K562 (cell line): ENCODE measurements at regions not wholly inside any gene's neighbourhood (a gene's known extent, or its start where the extent isn't known, plus 50 kb on each side); places are given as distances from the start of the nearest gene placed in this dataset.

Experiments used
- BRCA1 ChIP-seq, 2 experiments: fragments of 450-650 bp in 1 of 2; sonication (generic) in 1 of 2; formaldehyde crosslinking in 1 of 2; IDR thresholded peaks; 2 replicates each; pipeline versions ENCODE4 v1.5.0 to v1.6.1; 2017 to 2020; ENCODE audit warnings: mild to moderate bottlenecking in 1 of 2, missing genetic modification reagents in 1 of 2
- CBFB ChIP-seq: sonication (generic); formaldehyde crosslinking; IDR thresholded peaks from 2 replicates; pipeline ENCODE4 v1.4.0; 2020; ENCODE audit warnings: mild to moderate bottlenecking, missing genetic modification reagents
- FOXA3 ChIP-seq, 2 experiments: fragments of 450-650 bp in 1 of 2; sonication (generic) in 1 of 2; formaldehyde crosslinking; IDR thresholded peaks in 1 of 2; conservative IDR thresholded peaks in 1 of 2; 2 replicates each; pipeline versions ENCODE4 v1.4.0 to v1.8.0; 2020 to 2022; ENCODE audit warnings: mild to moderate bottlenecking in 2 of 2, missing genetic modification reagents in 1 of 2
- FOXK1 ChIP-seq: sonication (generic); formaldehyde crosslinking; IDR thresholded peaks from 2 replicates; pipeline ENCODE4 v1.8.0; 2022; ENCODE audit warnings: missing genetic modification reagents, mild to moderate bottlenecking, borderline replicate concordance
- LCOR ChIP-seq: sonication (generic); formaldehyde crosslinking; IDR thresholded peaks from 2 replicates; pipeline ENCODE4 v1.8.0; 2022; ENCODE audit warnings: mild to moderate bottlenecking, missing genetic modification reagents
- OTX1 ChIP-seq: fragments of 450-650 bp; formaldehyde crosslinking; IDR thresholded peaks from 2 replicates; pipeline ENCODE4 v1.4.0; 2022; ENCODE audit warnings: mild to moderate bottlenecking
- PHF21A ChIP-seq: fragments of 450-650 bp; IDR thresholded peaks from 2 replicates; pipeline ENCODE4 v1.6.1; 2017; ENCODE audit warnings: low read depth, borderline replicate concordance
- POLR2AphosphoS5 ChIP-seq: IDR thresholded peaks from 2 replicates; pipeline ENCODE4 v1.6.1; 2011; ENCODE audit warnings: mild to moderate bottlenecking, low read depth, low read length, moderate library complexity; ENCODE audit not compliant: control insufficient read depth, insufficient read depth
- RAD21 ChIP-seq, 2 experiments: fragments of 250-450 bp in 1 of 2; fragments of 450-650 bp in 1 of 2; sonication (Bioruptor Pico) in 1 of 2; formaldehyde crosslinking in 1 of 2; IDR thresholded peaks in 1 of 2; conservative IDR thresholded peaks in 1 of 2; 2 replicates each; pipeline versions ENCODE4 v1.4.0 to v1.8.0; 2020 to 2022; ENCODE audit warnings: mild to moderate bottlenecking in 2 of 2, moderate library complexity in 1 of 2
- SNIP1 ChIP-seq: fragments of 450-650 bp; IDR thresholded peaks from 2 replicates; pipeline ENCODE4 v1.7.1; 2017; ENCODE audit warnings: low read depth, mild to moderate bottlenecking
- ZFX ChIP-seq: sonication (generic); formaldehyde crosslinking; IDR thresholded peaks from 2 replicates; pipeline ENCODE4 v1.8.0; 2022; ENCODE audit warnings: mild to moderate bottlenecking, missing genetic modification reagents, moderate library complexity
- ZNF140 ChIP-seq: fragments of 250-450 bp; sonication (Bioruptor Pico); IDR thresholded peaks from 2 replicates; pipeline ENCODE4 v1.8.0; 2021; ENCODE audit warnings: moderate library complexity, mild to moderate bottlenecking, inconsistent platforms
- ZNF217 ChIP-seq: sonication (generic); formaldehyde crosslinking; IDR thresholded peaks from 2 replicates; pipeline ENCODE4 v1.8.0; 2022; ENCODE audit warnings: mild to moderate bottlenecking, missing genetic modification reagents
- ZNF76 ChIP-seq: fragments of 250-450 bp; sonication (Bioruptor Pico); IDR thresholded peaks from 2 replicates; pipeline ENCODE4 v1.4.0; 2020; ENCODE audit warnings: mild to moderate bottlenecking, moderate library complexity, borderline replicate concordance
- TF ChIP-seq, protein P1 (sequence below): sonication (generic); formaldehyde crosslinking; IDR thresholded peaks from 2 replicates; pipeline ENCODE4 v1.8.1; 2022; ENCODE audit warnings: missing genetic modification reagents
- TF ChIP-seq, protein P2 (sequence below): IDR thresholded peaks from 2 replicates; pipeline ENCODE4 v1.6.1; 2014; ENCODE audit warnings: antibody characterized with exemption
- TF ChIP-seq, protein P3 (sequence below): IDR thresholded peaks from 2 replicates; pipeline ENCODE4 v1.6.1; 2016; ENCODE audit warnings: missing genetic modification characterization, missing compliant biosample characterization
- TF ChIP-seq, protein P4 (sequence below): fragments of 250-450 bp; sonication (Bioruptor Pico); IDR thresholded peaks from 2 replicates; pipeline ENCODE4 v1.4.0; 2020; ENCODE audit warnings: borderline replicate concordance
- TF ChIP-seq, protein P5 (sequence below): fragments of 150-350 bp; IDR thresholded peaks from 2 replicates; pipeline ENCODE4 v1.6.1; 2014; ENCODE audit warnings: low read depth, mild to moderate bottlenecking, low read length, borderline replicate concordance

DNA sequence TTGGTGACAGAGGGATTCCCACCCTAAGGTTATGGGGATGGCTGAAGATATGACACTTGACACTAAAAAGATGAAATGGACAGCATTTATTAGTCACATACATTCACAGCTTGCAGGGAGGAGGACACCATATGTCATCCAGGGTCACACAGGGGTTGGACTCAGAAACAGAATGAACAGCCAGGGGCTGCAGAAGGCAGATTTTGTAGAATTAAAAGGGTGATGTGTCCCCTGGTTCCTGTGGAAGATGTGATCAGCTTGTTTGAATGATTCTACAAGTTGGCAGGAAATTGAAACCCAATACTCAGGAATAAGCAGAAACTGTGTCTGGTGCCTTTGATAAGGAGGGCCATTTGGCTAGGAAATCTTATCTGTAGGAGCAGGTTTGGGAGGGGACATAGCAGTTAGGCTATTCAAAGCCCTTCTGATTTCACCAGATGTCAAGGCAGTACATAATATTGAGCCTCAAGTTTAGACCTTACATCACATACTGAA is 102.3 kb upstream of the GRIN3A start (continued):
- TF ChIP-seq, protein P1, sequence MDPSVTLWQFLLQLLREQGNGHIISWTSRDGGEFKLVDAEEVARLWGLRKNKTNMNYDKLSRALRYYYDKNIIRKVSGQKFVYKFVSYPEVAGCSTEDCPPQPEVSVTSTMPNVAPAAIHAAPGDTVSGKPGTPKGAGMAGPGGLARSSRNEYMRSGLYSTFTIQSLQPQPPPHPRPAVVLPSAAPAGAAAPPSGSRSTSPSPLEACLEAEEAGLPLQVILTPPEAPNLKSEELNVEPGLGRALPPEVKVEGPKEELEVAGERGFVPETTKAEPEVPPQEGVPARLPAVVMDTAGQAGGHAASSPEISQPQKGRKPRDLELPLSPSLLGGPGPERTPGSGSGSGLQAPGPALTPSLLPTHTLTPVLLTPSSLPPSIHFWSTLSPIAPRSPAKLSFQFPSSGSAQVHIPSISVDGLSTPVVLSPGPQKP, result no peak
- peak; percentile 68 for TF ChIP-seq SNIP1
- TF ChIP-seq POLR2AphosphoS5, result peak; percentile 99
- peak; percentile 88 for TF ChIP-seq LCOR
- no peak for TF ChIP-seq CBFB
- TF ChIP-seq ZNF76, result no peak
- no peak for TF ChIP-seq OTX1 (CRISPR knock-in tag)
- TF ChIP-seq, protein P2, sequence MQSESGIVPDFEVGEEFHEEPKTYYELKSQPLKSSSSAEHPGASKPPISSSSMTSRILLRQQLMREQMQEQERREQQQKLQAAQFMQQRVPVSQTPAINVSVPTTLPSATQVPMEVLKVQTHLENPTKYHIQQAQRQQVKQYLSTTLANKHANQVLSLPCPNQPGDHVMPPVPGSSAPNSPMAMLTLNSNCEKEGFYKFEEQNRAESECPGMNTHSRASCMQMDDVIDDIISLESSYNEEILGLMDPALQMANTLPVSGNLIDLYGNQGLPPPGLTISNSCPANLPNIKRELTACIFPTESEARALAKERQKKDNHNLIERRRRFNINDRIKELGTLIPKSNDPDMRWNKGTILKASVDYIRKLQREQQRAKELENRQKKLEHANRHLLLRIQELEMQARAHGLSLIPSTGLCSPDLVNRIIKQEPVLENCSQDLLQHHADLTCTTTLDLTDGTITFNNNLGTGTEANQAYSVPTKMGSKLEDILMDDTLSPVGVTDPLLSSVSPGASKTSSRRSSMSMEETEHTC, result no peak
- TF ChIP-seq, protein P3, sequence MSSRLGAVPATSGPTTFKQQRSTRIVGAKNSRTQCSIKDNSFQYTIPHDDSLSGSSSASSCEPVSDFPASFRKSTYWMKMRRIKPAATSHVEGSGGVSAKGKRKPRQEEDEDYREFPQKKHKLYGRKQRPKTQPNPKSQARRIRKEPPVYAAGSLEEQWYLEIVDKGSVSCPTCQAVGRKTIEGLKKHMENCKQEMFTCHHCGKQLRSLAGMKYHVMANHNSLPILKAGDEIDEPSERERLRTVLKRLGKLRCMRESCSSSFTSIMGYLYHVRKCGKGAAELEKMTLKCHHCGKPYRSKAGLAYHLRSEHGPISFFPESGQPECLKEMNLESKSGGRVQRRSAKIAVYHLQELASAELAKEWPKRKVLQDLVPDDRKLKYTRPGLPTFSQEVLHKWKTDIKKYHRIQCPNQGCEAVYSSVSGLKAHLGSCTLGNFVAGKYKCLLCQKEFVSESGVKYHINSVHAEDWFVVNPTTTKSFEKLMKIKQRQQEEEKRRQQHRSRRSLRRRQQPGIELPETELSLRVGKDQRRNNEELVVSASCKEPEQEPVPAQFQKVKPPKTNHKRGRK (tag), result no peak
- no peak for TF ChIP-seq BRCA1 (IDR thresholded peaks at IDR 0.05)
- TF ChIP-seq BRCA1 (CRISPR knock-in tag; IDR thresholded peaks at IDR 0.05), result no peak
- no peak for TF ChIP-seq FOXK1 (CRISPR knock-in tag)
- TF ChIP-seq ZFX, result no peak
- TF ChIP-seq, protein P4, sequence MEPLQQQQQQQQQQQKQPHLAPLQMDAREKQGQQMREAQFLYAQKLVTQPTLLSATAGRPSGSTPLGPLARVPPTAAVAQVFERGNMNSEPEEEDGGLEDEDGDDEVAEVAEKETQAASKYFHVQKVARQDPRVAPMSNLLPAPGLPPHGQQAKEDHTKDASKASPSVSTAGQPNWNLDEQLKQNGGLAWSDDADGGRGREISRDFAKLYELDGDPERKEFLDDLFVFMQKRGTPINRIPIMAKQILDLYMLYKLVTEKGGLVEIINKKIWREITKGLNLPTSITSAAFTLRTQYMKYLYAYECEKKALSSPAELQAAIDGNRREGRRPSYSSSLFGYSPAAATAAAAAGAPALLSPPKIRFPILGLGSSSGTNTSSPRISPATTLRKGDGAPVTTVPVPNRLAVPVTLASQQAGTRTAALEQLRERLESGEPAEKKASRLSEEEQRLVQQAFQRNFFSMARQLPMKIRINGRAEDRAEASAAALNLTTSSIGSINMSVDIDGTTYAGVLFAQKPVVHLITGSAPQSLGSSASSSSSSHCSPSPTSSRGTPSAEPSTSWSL (CRISPR knock-in tag), result no peak
- TF ChIP-seq, protein P5, sequence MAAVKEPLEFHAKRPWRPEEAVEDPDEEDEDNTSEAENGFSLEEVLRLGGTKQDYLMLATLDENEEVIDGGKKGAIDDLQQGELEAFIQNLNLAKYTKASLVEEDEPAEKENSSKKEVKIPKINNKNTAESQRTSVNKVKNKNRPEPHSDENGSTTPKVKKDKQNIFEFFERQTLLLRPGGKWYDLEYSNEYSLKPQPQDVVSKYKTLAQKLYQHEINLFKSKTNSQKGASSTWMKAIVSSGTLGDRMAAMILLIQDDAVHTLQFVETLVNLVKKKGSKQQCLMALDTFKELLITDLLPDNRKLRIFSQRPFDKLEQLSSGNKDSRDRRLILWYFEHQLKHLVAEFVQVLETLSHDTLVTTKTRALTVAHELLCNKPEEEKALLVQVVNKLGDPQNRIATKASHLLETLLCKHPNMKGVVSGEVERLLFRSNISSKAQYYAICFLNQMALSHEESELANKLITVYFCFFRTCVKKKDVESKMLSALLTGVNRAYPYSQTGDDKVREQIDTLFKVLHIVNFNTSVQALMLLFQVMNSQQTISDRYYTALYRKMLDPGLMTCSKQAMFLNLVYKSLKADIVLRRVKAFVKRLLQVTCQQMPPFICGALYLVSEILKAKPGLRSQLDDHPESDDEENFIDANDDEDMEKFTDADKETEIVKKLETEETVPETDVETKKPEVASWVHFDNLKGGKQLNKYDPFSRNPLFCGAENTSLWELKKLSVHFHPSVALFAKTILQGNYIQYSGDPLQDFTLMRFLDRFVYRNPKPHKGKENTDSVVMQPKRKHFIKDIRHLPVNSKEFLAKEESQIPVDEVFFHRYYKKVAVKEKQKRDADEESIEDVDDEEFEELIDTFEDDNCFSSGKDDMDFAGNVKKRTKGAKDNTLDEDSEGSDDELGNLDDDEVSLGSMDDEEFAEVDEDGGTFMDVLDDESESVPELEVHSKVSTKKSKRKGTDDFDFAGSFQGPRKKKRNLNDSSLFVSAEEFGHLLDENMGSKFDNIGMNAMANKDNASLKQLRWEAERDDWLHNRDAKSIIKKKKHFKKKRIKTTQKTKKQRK, result no peak
- TF ChIP-seq RAD21 (CRISPR knock-in tag; conservative IDR thresholded peaks at IDR 0.05 in 1 of 2, IDR thresholded peaks at IDR 0.05 in 1 of 2), result peak in 1 of 2 experiments; percentile 24; a peak in 2 of 4 replicates
- peak in 1 of 2 experiments; percentile 8; a peak in 1 of 4 replicates for TF ChIP-seq FOXA3 (CRISPR knock-in tag; conservative IDR thresholded peaks at IDR 0.05 in 1 of 2, IDR thresholded peaks at IDR 0.05 in 1 of 2)
- no peak for TF ChIP-seq ZNF217 (CRISPR knock-in tag)
- TF ChIP-seq ZNF140 (CRISPR knock-in tag), result no peak
- no peak; the same call in 1 of the 2 replicates for TF ChIP-seq PHF21A
